DMS 273 (cell line): ENCODE measurements at regions not wholly inside any gene's neighbourhood (a gene's known extent, or its start where the extent isn't known, plus 50 kb on each side); places are given as distances from the start of the nearest gene placed in this dataset.

ENCODE experiments used
- DNase-seq: peaks from one replicate; lab custom pipeline; 2025; ENCODE audit not compliant: unreplicated experiment; lab: John Stamatoyannopoulos, UW

- no peak for DNase-seq
These were observed 60.6 kb upstream of the CADM1 start for GRCh38 chr11:115564851-115565250.

GRCh38 chr11:115561116-115561515 lies 56.9 kb upstream of the CADM1 start:
- DNase-seq = no peak

DNA sequence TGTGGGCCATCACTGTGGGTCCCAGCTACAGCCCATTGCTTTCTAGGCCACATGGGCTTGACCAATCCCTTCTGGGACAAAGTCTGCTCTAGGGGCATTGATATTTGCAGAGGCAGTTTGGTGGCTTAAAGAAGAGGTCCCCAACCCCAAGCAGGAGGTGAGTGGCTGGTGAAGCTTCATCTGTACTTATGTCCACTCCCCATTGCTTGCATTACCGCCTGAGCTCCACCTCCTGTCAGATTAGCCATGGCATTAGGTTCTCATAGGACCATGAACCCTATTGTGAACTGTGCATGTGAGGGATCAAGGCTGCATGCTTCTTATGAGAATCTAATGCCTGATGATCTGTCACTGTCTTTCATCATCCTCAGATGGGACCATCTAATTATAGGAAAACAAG lies 54.4 kb upstream of the CADM1 start:
- DNase-seq = no peak

DNA sequence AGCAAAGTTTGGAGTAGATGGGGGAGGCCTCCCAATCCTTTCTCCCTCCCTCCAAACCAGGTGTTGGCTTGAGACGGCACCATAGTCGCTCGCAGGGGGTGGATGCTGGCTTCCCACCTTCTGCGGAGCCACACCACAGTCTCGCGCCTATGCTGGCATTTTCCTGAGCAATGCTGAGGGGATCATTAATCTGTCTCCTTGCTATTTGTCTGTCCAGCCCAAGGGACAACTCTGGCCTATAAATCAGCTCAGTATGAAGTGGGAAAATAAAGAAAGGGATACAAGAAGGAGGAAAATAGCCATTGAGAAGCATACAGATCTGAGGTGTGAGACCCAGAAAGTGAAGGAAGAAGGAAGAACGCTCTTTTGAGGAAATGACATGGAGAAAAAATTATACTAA lies 53.5 kb upstream of the CADM1 start:
- DNase-seq = no peak

GRCh38 chr11:115556984-115557383 lies 52.8 kb upstream of the CADM1 start:
- no peak for DNase-seq

- DNase-seq = no peak
These were observed 51.3 kb upstream of the CADM1 start for GRCh38 chr11:115555336-115556090.
